HG03521 (cell line): ENCODE measurements at regions not wholly inside any gene's neighbourhood (a gene's known extent, or its start where the extent isn't known, plus 50 kb on each side); places are given as distances from the start of the nearest gene placed in this dataset.

Experiments used
- ATAC-seq: cut with Tn5 transposase; IDR thresholded peaks from one replicate; pipeline ENCODE4 v1.9.1; 2021; ENCODE audit warnings: mild to moderate bottlenecking, moderate library complexity; ENCODE audit not compliant: unreplicated experiment

DNA sequence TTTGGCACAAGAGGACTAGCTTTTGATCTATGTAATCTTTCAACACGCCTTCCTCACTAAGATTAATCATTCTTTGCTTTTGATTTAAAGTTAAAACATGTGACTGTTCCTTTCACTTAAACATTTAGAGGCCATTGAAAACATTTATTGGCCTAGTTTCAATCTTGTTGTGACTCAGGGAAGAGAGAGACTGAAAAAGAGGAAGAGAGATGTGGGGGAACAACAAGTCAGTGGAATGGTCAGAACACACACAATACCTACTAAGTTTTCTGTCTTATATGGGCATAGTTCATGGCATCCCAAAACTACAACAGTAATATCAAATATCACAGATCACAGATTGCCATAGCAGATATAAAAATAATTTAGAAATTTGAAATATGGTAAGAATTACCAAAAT lies 812.9 kb upstream of the AGA start:
- ATAC-seq = no peak

- no peak for ATAC-seq
Measured at GRCh38 chr4:178258603-178259002, 816.4 kb upstream of the AGA start.

GRCh38 chr4:178259566-178259965 lies 817.3 kb upstream of the AGA start:
- ATAC-seq = no peak

DNA sequence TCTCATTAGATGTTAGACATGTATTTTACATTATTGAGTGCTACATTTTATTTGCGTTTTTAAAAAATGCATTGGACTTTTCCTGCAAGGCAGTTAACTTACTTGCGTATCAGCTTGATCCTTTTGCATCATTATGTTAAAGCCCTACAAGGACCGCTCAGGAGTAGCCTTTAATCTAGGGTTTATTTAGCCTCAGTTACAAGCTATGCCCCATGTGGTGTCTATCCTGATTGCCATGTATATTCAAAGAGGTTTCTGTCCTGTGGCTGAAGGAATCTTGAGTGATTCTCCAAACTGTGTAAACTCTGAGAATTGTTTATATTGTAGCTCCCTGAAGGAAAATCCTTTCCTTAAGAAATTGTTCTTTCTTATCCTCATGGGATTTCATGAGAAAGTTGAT lies 821.8 kb upstream of the AGA start:
- ATAC-seq = no peak

DNA sequence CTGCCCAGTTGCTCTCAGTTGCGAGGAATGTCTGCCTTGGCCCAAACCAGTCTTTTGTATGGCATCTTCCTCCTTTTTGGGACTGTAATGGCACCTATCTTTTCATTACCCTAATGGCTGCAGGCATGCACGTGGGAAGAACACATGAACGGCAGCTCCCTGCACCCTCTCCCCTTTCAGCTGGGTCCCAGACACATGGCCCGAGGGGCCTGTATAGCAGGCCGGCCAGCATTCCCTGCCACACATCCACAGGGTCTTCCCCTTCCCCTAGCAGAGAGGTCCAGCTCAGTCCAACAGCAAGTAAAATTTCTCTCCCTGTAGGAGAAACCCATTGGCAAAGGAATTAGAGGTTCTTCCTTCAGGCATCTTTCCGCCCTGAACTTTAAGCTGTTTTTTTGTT lies 829.1 kb upstream of the AGA start:
- no peak for ATAC-seq

DNA sequence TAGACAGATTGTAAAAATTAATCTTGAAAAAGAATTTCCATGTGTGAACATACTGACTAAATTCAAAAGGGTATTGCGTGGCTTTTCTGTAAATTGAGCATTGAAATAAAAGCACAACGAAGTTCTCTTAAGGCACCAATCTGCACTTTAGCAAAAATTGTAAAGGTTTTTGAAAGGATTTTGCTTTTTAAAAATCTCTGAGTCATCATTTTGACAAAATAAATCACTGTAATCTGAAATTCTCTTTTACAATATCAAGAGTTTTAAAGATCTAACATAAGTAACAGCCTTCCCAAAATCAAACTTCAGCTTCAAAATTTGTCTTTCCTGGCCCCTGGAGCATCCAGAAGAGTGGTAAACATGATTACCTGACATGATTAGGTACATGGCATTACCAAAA lies 830.9 kb upstream of the AGA start:
- no peak for ATAC-seq

GRCh38 chr4:178275671-178276360 lies 833.6 kb upstream of the AGA start:
- no peak for ATAC-seq

GRCh38 chr4:178280362-178280761 lies 838.1 kb upstream of the AGA start:
- ATAC-seq = no peak

GRCh38 chr4:178288462-178288861 lies 846.2 kb upstream of the AGA start:
- ATAC-seq = no peak

DNA sequence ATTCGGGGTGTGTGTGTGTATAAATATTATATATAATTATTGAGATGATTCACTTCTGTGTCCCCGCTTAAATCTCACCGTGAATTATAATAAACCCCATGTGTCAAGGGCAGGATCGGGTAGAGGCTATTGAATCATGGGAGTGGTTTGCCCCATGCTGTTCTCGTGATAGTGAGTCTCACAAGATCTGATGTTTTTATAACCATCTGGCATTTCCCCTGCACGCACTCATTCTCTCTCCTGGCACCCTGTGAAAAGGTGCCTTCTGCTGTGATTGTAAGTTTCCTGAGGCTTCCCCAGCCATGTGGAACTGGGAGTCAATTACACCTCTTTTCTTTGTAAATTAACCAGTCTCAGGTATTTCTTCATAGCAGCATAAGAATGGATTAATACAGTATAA lies 851.4 kb upstream of the AGA start:
- ATAC-seq = no peak

- ATAC-seq = no peak
Measured at GRCh38 chr4:178296669-178297068, 854.4 kb upstream of the AGA start.

GRCh38 chr4:178306565-178306964 lies 864.3 kb upstream of the AGA start:
- no peak for ATAC-seq

GRCh38 chr4:178309890-178310289 lies 867.7 kb upstream of the AGA start:
- no peak for ATAC-seq

GRCh38 chr4:178311997-178312396 lies 869.8 kb upstream of the AGA start:
- no peak for ATAC-seq

DNA sequence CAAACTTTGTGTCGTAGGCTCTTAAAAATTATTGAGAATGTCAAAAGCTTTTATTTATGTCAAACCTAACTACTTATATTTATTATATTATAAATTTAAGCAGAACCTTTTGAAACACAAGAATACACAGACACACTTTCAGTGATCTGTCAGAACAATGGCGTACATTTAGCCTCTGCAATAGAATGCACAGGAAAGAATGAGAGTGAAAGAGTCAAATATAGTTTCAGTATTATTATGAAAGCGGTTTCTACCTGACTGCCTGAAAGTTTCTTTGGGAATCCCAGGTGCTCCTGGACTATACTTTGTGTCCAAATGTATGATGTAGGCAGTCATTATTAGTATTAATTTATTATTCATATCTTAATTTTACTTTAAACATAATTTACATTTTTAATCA lies 872.0 kb upstream of the AGA start:
- ATAC-seq = no peak

DNA sequence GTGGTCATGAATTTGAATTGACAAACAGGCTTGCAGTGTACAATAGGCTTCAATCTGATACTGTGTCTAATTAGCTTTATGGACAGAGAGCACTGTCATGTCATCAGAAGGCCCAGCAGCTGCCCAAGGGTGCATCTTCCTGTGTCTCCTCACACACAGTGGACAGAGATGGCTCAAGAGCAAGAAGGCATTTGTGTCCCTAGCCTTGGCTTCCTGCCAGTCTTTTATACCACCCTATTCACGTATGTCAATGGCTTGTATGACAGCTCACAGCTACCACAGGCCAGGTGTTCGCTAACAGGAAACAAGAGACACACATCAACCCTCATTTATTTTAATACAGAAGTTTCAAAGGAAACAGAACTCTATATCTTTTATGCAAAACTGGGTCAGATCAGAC lies 874.0 kb upstream of the AGA start:
- no peak for ATAC-seq

DNA sequence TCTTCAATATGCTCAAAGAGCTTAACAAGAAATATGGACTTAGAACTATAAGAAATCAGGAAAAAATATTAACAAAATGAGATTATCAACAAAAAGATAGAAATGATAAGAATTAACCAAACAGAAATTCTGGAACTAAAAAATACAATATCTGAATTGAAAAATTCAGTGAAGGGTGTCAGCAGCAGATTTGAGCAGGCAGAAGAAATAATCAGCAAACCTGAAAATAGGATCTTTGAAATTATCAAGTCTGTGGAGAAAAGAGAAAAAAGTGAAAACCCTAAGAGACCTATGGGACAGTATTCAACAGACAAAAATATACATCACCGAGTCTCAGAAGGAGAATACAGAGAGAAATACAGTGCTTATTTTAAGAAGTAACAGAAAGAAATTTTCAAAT lies 877.8 kb upstream of the AGA start:
- no peak for ATAC-seq

- ATAC-seq = no peak
Measured at GRCh38 chr4:178322524-178323183, 880.4 kb upstream of the AGA start.

DNA sequence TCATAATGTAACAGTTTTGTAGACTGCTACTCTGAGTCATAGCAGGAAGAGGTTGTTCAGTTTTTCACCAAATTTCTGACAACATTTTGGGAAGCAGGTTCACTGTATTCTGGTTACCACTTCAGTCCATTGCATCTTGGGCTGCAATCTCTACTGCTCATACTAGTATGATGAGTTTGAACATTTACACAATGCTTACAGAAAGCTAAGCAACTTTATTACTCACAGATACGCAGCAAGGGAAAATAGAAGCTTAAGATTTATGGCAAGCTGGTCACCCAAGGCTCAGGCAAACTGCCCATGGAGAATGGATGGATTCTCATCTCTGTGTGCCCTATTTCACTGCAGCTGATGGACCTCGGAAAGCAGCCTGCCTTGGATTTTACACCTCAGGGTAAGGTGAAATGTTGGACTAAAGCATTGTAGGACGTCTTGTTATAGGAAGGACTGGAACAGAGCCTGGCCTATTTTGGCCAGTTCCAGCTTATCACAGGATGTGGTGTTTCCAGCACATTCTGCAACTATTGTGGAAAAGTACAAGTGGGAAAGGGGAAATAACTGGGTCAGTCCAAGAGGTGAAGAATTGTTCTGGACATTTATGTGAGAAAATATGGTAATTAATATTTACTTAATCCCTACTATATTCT lies 887.1 kb upstream of the AGA start:
- no peak for ATAC-seq

DNA sequence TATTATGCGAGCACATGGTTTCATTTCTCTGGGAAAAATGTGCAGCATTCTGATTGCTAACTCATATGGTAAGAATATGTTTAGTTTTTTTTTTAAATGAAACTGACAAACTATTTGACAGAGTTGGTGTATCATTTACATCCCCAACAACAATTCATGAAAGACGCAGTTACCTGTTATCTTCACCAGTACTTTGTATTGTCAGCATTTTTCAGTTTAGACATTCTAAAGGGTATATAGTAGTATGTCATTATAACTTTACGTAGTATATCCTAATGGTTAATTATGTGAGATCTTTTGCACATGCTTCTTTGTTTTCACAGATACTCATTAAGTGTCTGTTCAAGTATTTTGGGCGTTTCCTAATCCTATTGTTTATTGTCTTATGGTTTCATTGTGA lies 891.1 kb upstream of the AGA start:
- no peak for ATAC-seq

DNA sequence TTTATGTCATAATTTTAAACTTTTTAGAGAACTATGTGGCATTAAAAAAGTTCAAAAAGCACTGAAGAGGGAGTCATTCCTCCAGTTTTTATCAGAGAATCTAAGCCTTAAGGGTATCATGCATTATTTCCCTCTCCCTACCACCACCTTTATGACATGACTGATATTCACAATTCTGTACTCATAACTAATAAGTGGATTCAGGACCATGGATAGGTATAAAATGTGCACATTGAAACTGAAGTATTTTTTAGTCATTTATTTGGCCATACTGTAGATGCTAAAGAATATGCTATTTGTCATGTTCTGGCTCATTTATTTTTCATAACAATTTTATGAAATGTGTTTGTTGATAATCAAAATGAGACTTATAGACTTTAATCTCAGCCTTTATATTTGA lies 897.5 kb upstream of the AGA start:
- no peak for ATAC-seq

DNA sequence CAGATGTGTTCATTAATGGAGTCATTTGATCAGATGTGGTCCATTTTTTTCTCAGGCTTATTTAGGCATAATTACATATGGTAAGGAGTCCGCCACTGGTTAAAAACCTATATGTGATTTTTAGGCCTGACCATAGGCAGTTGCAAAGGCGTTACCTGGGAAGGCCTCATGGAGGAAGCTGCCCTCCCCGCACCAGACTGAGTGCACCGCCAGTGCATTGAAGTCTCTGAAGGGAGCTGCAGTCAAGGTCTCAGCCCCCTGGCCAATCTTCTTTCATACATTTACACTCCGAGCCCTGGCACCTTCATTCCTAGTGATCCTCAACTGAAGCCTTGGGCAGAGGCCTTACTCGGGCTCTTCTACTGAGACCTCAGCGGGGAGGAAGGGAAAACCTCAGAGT lies 898.2 kb upstream of the AGA start:
- no peak for ATAC-seq
